PC-9 (cell line): ENCODE measurements at regions not wholly inside any gene's neighbourhood (a gene's known extent, or its start where the extent isn't known, plus 50 kb on each side); places are given as distances from the start of the nearest gene placed in this dataset.

Source experiments
- BruUV-seq: library from RNA; stranded (reverse); fragments of 400-500 nt; replicated peaks from 2 replicates; lab custom pipeline; 2021; lab: Mats Ljungman, UMichigan
- CTCF ChIA-PET: fragments of 300-600 bp; sonication (Branson Sonifier 250); formaldehyde crosslinking; loops from one replicate; lab custom pipeline; 2022; ENCODE audit warnings: antibody characterized with exemption; lab: Charles Lee
- POLR2A ChIA-PET: fragments of 300-600 bp; sonication (Branson Sonifier 250); formaldehyde crosslinking; loops from one replicate; lab custom pipeline; 2022; ENCODE audit warnings: antibody characterized with exemption; ENCODE audit not compliant: unreplicated experiment; lab: Charles Lee
- DNase-seq, 2 experiments: peaks; one replicate each; pipeline versions ENCODE4 v3.0.0 to v3.0.0-alpha.2; 2015 to 2022; ENCODE audit warnings: mixed read lengths in 1 of 2
- H2AFZ ChIP-seq: fragments of 200-600 bp; sonication (generic); 2 replicates; pipeline ENCODE4 v1.8.1; 2017; ENCODE audit warnings: antibody characterized with exemption
- H3F3A ChIP-seq: fragments of 200-600 bp; sonication (generic); 2 replicates; pipeline ENCODE4 v1.8.1; 2017; ENCODE audit warnings: antibody characterized with exemption, mild to moderate bottlenecking, low read depth; ENCODE audit not compliant: insufficient read depth
- H3K27ac ChIP-seq: fragments of 200-600 bp; sonication (generic); 2 replicates; pipeline ENCODE4 v1.6.1; 2016; ENCODE audit warnings: mixed run types
- H3K27me3 ChIP-seq: fragments of 200-600 bp; sonication (generic); 2 replicates; pipeline ENCODE4 v1.6.1; 2016; ENCODE audit warnings: low read depth, mixed run types; ENCODE audit not compliant: insufficient read depth
- H3K36me3 ChIP-seq: fragments of 200-600 bp; sonication (generic); 2 replicates; pipeline ENCODE4 v1.6.1; 2016; ENCODE audit warnings: low read depth, mixed run types
- H3K4me1 ChIP-seq: fragments of 200-600 bp; sonication (generic); replicated peaks from 2 replicates; pipeline ENCODE4 v1.6.1; 2016; ENCODE audit warnings: mixed run types; ENCODE audit not compliant: insufficient read depth
- H3K4me2 ChIP-seq: fragments of 200-600 bp; sonication (generic); 2 replicates; pipeline ENCODE4 v1.6.1; 2017; ENCODE audit warnings: mixed run types
- H3K4me3 ChIP-seq: fragments of 200-600 bp; sonication (generic); 2 replicates; pipeline ENCODE4 v1.6.1; 2016; ENCODE audit warnings: mixed run types
- H3K79me2 ChIP-seq: fragments of 200-600 bp; sonication (generic); 2 replicates; pipeline ENCODE4 v1.6.1; 2017; ENCODE audit warnings: low read depth, mixed run types
- H3K9me2 ChIP-seq: fragments of 200-600 bp; sonication (generic); 2 replicates; pipeline ENCODE4 v1.8.1; 2017; ENCODE audit warnings: mild to moderate bottlenecking; ENCODE audit not compliant: insufficient read depth
- H3K9me3 ChIP-seq: fragments of 200-600 bp; sonication (generic); 2 replicates; pipeline ENCODE4 v1.8.1; 2016; ENCODE audit warnings: low read depth; ENCODE audit not compliant: insufficient read depth
- H4K20me1 ChIP-seq: fragments of 200-600 bp; sonication (generic); 2 replicates; pipeline ENCODE4 v1.8.1; 2017; ENCODE audit not compliant: insufficient read depth
- CTCF ChIP-seq: fragments of 200-600 bp; sonication (generic); conservative IDR thresholded peaks from 2 replicates; pipeline ENCODE4 v1.6.1; 2017; ENCODE audit warnings: mixed run types, antibody characterized with exemption, mild to moderate bottlenecking, moderate library complexity
- EZH2 ChIP-seq: fragments of 200-600 bp; sonication (generic); IDR thresholded peaks from 2 replicates; pipeline ENCODE4 v1.8.0; 2017; ENCODE audit warnings: antibody characterized with exemption, low read depth
- intact Hi-C: fragments of 100-400 bp; cut with micrococcal nuclease; formaldehyde crosslinking; loops from one replicate; pipeline ENCODE4 v1.10.0; 2022; ENCODE audit not compliant: unreplicated experiment

- Histone ChIP-seq H3K79me2 (no peaks in the 10 kb centered on the region), H3K4me2 (no peak overlapping the region), H4K20me1 (no peaks in the 10 kb centered on the region), H3K27ac (no peak overlapping the region), H3K36me3 (no peaks in the 10 kb centered on the region), H3K27me3 (peaks cover 37% of the 10 kb centered on the region), H3K9me2 (no peaks in the 10 kb centered on the region), H3F3A (no peaks in the 10 kb centered on the region), H3K9me3 (no peaks in the 10 kb centered on the region), H3K4me1 (no peaks in the 10 kb centered on the region), H2AFZ (no peak overlapping the region), H3K4me3 (no peak overlapping the region)
- ChIA-PET POLR2A (no interaction called here), CTCF (no interaction called here)
- DNase-seq: no peak
- TF ChIP-seq CTCF: no peak
- TF ChIP-seq EZH2: no peak
- no TSS peak for BruUV-seq
- intact Hi-C loops: no loop called here
These were observed 65.6 kb downstream of the SERPINA3 start for GRCh38 chr14:94677747-94678146.

GRCh38 chr14:94677213-94677612 lies 65.0 kb downstream of the SERPINA3 start:
- CTCF ChIA-PET: no interaction called here
- no peak overlapping the region for H3K27ac ChIP-seq
- TF ChIP-seq EZH2 (no peak), CTCF (no peak)
- no peak overlapping the region for H3K4me2 ChIP-seq
- no peaks in the 10 kb centered on the region for H3K79me2 ChIP-seq
- no peaks in the 10 kb centered on the region for H3K9me3 ChIP-seq
- no peaks in the 10 kb centered on the region for H3K9me2 ChIP-seq
- no peaks in the 10 kb centered on the region for H3K4me1 ChIP-seq
- peaks cover 37% of the 10 kb centered on the region for H3K27me3 ChIP-seq
- POLR2A ChIA-PET: no interaction called here
- H2AFZ ChIP-seq: no peak overlapping the region
- no peaks in the 10 kb centered on the region for H3K36me3 ChIP-seq
- BruUV-seq: no TSS peak
- H4K20me1 ChIP-seq: no peaks in the 10 kb centered on the region
- intact Hi-C loops: no loop called here
- H3K4me3 ChIP-seq: no peak overlapping the region
- no peak for DNase-seq
- H3F3A ChIP-seq: no peaks in the 10 kb centered on the region

DNA sequence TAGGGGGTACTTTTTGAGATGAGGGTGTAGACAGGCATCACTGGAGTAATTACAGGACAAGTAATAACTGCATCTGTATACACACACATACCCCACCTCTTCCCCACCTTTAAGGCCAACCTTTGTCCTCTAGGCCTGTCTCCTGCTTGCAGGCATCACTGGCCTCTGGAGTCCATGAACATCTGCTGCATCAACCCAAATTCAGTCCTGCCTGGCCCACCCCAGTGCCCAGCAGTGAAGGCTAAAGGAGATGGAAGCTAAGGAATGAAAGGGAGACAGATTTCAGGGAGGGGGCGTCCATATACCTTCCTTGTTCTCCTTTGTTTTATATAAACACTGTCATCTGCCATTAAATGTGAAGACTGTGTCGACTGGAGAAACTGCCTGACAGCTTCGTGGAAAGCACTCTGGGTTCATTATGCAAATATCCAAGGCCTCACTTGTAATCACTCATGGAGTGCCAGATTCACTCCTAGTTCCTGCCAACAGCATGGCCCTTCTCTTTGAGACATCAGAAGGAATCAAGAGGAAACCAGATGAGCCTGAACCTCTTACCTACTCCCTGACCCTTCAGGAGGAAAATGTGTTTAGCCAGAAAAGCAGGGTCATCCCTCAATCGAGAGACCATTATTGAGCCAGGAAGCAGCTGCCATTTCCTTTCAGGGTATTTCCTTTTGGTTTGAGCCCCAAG lies 64.4 kb downstream of the SERPINA3 start:
- Histone ChIP-seq H3K9me2 (no peaks in the 10 kb centered on the region), H4K20me1 (no peaks in the 10 kb centered on the region), H3K4me2 (no peak overlapping the region), H3K36me3 (no peaks in the 10 kb centered on the region), H3K4me3 (no peak overlapping the region), H3F3A (no peaks in the 10 kb centered on the region), H3K27me3 (peaks cover 36% of the 10 kb centered on the region), H3K9me3 (no peaks in the 10 kb centered on the region), H3K79me2 (no peaks in the 10 kb centered on the region), H2AFZ (no peak overlapping the region), H3K4me1 (no peaks in the 10 kb centered on the region), H3K27ac (no peak overlapping the region)
- DNase-seq: no peak
- TF ChIP-seq EZH2 (no peak), CTCF (no peak)
- intact Hi-C loops: no loop called here
- POLR2A ChIA-PET: no interaction called here
- no TSS peak for BruUV-seq
- CTCF ChIA-PET: no interaction called here
